ENCODE measurements at regions not wholly inside any gene's neighbourhood (a gene's known extent, or its start where the extent isn't known, plus 50 kb on each side); places are given as distances from the start of the nearest gene placed in this dataset.

DNA sequence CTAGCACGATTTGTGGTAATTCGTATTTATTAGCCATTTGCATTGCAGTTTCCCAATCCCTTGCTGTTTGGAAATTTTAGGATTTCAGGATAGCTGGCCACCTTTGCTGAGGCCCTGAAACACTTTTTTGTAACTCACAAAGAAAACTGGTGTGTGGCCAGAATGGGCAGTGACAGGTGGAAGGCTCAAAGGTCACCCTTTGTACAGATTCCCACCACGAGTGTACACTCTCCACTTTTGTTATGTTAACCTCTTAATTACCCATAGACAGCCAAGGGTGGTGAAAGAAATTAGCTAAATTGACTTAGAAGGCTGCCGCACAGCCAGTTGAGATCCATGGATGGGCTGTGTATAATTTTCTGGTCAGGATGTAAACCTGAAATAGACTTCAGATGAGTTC, 109.7 kb upstream of the ARX start:
- TF ChIP-seq, protein P1, sequence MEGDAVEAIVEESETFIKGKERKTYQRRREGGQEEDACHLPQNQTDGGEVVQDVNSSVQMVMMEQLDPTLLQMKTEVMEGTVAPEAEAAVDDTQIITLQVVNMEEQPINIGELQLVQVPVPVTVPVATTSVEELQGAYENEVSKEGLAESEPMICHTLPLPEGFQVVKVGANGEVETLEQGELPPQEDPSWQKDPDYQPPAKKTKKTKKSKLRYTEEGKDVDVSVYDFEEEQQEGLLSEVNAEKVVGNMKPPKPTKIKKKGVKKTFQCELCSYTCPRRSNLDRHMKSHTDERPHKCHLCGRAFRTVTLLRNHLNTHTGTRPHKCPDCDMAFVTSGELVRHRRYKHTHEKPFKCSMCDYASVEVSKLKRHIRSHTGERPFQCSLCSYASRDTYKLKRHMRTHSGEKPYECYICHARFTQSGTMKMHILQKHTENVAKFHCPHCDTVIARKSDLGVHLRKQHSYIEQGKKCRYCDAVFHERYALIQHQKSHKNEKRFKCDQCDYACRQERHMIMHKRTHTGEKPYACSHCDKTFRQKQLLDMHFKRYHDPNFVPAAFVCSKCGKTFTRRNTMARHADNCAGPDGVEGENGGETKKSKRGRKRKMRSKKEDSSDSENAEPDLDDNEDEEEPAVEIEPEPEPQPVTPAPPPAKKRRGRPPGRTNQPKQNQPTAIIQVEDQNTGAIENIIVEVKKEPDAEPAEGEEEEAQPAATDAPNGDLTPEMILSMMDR (IDR thresholded peaks at IDR 0.05) = no peak
- TF ChIP-seq POLR2A (IDR thresholded peaks at IDR 0.05) = no peak

Data from breast epithelium (tissue), 3 donors.